ENCODE measurements at regions not wholly inside any gene's neighbourhood (a gene's known extent, or its start where the extent isn't known, plus 50 kb on each side); places are given as distances from the start of the nearest gene placed in this dataset.

- TF ChIP-seq CTCF (IDR thresholded peaks at IDR 0.05; ENCODE audit: insufficient read depth, low read length) (no peak), REST (IDR thresholded peaks at IDR 0.05; ENCODE audit: insufficient replicate concordance, low read depth) (no peak), GABPA (IDR thresholded peaks at IDR 0.05; ENCODE audit: low read depth) (no peak)
These were observed 315.5 kb upstream of the DEPDC1 start for GRCh38 chr1:68812333-68812732.

Measured in HL-60 (cell line).